B cell (primary cell): ENCODE measurements at regions not wholly inside any gene's neighbourhood (a gene's known extent, or its start where the extent isn't known, plus 50 kb on each side); places are given as distances from the start of the nearest gene placed in this dataset.
"Not testable (repeated sequence)": the region's sequence is repeated elsewhere in the genome, so short reads cannot be mapped to it uniquely, and the experiment has no call there.

Source experiments
- CTCF ChIP-seq: fragments of 200-600 bp; IDR thresholded peaks from one replicate; pipeline ENCODE4 v1.8.0; 2022; ENCODE audit warnings: antibody characterized with exemption, mild to moderate bottlenecking
- EZH2 ChIP-seq: IDR thresholded peaks from 2 replicates; pipeline ENCODE4 v1.6.1; 2012; ENCODE audit warnings: borderline replicate concordance, low read depth, mild to moderate bottlenecking, moderate library complexity, low read length; ENCODE audit not compliant: insufficient read depth, poor library complexity, severe bottlenecking

- not testable (repeated sequence) for TF ChIP-seq CTCF, EZH2
Measured at GRCh38 chr17:52961751-52962150, 803.2 kb upstream of the CA10 start.
